ENCODE measurements at regions not wholly inside any gene's neighbourhood (a gene's known extent, or its start where the extent isn't known, plus 50 kb on each side); places are given as distances from the start of the nearest gene placed in this dataset.

DNA sequence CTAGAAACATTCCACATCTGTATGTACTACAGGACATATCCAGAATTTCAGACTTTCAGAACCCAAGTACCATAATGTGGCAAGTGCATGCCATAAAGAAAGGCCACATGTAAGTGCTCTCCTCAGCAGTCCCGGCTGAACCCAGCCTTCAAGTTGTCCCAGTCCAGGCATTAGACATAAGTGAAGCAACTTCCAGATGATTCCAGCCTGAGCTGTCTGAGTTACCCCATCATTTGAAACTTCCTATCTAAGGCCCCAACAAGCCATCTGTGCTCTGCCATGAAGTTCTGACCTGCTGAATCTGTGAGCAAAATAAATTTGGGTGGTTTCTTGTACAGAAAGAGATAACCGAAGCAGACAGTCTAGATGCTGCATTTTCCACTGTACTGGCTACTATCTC lies 218.8 kb downstream of the IPMK start (continued):
- TF ChIP-seq KLF5 (IDR thresholded peaks at IDR 0.05; ENCODE audit: partially characterized antibody) = no peak
- no peak for TF ChIP-seq EZH2 (IDR thresholded peaks at IDR 0.05; ENCODE audit: borderline replicate concordance, control insufficient read depth, low read depth, low read length)
- no peak for TF ChIP-seq SIN3A (IDR thresholded peaks at IDR 0.05; ENCODE audit: low read depth, low read length)
- no peak for TF ChIP-seq WRNIP1 (IDR thresholded peaks at IDR 0.05; ENCODE audit: borderline replicate concordance, low read depth, low read length)
- TF ChIP-seq, protein P1, sequence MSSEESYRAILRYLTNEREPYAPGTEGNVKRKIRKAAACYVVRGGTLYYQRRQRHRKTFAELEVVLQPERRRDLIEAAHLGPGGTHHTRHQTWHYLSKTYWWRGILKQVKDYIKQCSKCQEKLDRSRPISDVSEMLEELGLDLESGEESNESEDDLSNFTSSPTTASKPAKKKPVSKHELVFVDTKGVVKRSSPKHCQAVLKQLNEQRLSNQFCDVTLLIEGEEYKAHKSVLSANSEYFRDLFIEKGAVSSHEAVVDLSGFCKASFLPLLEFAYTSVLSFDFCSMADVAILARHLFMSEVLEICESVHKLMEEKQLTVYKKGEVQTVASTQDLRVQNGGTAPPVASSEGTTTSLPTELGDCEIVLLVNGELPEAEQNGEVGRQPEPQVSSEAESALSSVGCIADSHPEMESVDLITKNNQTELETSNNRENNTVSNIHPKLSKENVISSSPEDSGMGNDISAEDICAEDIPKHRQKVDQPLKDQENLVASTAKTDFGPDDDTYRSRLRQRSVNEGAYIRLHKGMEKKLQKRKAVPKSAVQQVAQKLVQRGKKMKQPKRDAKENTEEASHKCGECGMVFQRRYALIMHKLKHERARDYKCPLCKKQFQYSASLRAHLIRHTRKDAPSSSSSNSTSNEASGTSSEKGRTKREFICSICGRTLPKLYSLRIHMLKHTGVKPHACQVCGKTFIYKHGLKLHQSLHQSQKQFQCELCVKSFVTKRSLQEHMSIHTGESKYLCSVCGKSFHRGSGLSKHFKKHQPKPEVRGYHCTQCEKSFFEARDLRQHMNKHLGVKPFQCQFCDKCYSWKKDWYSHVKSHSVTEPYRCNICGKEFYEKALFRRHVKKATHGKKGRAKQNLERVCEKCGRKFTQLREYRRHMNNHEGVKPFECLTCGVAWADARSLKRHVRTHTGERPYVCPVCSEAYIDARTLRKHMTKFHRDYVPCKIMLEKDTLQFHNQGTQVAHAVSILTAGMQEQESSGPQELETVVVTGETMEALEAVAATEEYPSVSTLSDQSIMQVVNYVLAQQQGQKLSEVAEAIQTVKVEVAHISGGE (CRISPR knock-in tag; IDR thresholded peaks at IDR 0.05) = no peak
- no peak for TF ChIP-seq NR2C2 (IDR thresholded peaks at IDR 0.05; ENCODE audit: borderline replicate concordance, control insufficient read depth, insufficient read length, low read depth)
- TF ChIP-seq USF2 (IDR thresholded peaks at IDR 0.05; ENCODE audit: borderline replicate concordance, low read depth, low read length) = no peak
- no peak for TF ChIP-seq ATF3 (IDR thresholded peaks at IDR 0.05; ENCODE audit: borderline replicate concordance, extremely low read depth, low read depth, low read length)
- TF ChIP-seq CHD4 (IDR thresholded peaks at IDR 0.05) = no peak
- no peak for TF ChIP-seq ZZZ3 (IDR thresholded peaks at IDR 0.05; ENCODE audit: control insufficient read depth, insufficient read length, low read depth)

All from GM12878 (cell line).